Activated naive CD4-positive, alpha-beta T cell treated with anti-CD3 and anti-CD28 coated beads, Interleukin-2, amount 10 ng/mL, durations not matched to agents 7 days and 5 days (primary cell): ENCODE measurements at regions not wholly inside any gene's neighbourhood (a gene's known extent, or its start where the extent isn't known, plus 50 kb on each side); places are given as distances from the start of the nearest gene placed in this dataset.

ENCODE experiments used
- CTCF ChIA-PET: fragments of 350-600 bp; sonication (Branson Sonifier 250); formaldehyde crosslinking; loops from one replicate; lab custom pipeline; 2021; ENCODE audit warnings: antibody characterized with exemption; lab: Charles Lee
- DNase-seq: peaks from one replicate; pipeline ENCODE4 v3.0.0-alpha.2; 2020
- H3K27ac Mint-ChIP-seq: one replicate; pipeline ENCODE4 v1.8.0; 2021; ENCODE audit warnings: mild to moderate bottlenecking, moderate library complexity, mixed read lengths
- H3K27me3 Mint-ChIP-seq: one replicate; pipeline ENCODE4 v1.8.0; 2021; ENCODE audit warnings: mild to moderate bottlenecking, mixed read lengths
- H3K36me3 Mint-ChIP-seq: one replicate; pipeline ENCODE4 v1.8.0; 2021; ENCODE audit warnings: mixed read lengths
- H3K4me1 Mint-ChIP-seq: one replicate; pipeline ENCODE4 v1.8.0; 2021; ENCODE audit warnings: mixed read lengths
- H3K4me3 Mint-ChIP-seq: one replicate; pipeline ENCODE4 v1.8.0; 2021; ENCODE audit warnings: mild to moderate bottlenecking, moderate library complexity, mixed read lengths
- H3K9me3 Mint-ChIP-seq: one replicate; pipeline ENCODE4 v1.8.0; 2021; ENCODE audit warnings: mixed read lengths

DNA sequence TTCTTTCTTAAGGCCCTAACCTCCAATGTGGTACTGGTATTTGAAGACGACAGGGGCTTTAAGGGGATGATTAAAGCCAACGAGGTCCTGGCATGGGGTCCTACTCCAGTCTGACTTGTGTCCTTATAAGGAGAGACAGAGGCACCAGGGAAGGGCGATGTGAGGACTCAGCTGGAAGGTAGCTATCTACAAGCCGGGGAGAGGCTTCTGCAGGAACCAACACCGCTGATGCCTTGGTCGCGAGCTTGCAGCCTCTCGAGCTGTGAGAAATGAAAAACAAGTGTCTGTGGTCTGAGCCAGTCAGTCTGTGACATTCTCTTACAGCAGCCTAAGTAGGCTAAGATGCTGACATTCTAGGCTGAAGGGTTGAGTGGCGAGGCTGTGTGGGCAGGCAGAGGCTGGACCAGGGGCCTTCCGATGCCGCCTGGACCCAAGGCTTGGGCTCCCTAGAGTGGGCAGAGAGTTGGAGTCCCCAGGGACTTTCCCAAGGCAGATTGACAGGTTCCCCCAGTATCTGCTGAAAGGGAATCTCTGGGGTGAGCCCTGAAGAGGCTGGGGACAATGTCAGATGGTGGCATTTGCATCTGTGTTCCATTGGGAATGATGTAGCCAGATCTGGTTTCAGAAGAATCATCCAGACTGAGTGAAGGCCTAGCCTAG, 322.9 kb upstream of the HS6ST1 start:
- CTCF ChIA-PET = no interaction called here
- Mint-ChIP-seq H3K36me3 (no peaks in the 10 kb centered on the region), H3K4me3 (no peak overlapping the region), H3K4me1 (no peaks in the 10 kb centered on the region), H3K9me3 (no peaks in the 10 kb centered on the region), H3K27ac (no peak overlapping the region), H3K27me3 (peaks cover 12% of the 10 kb centered on the region)
- DNase-seq = no peak

GRCh38 chr2:128642316-128642715, 323.6 kb upstream of the HS6ST1 start:
- H3K36me3 Mint-ChIP-seq = no peaks in the 10 kb centered on the region
- no peak overlapping the region for H3K27ac Mint-ChIP-seq
- peaks cover 12% of the 10 kb centered on the region for H3K27me3 Mint-ChIP-seq
- no peaks in the 10 kb centered on the region for H3K4me1 Mint-ChIP-seq
- H3K9me3 Mint-ChIP-seq = no peaks in the 10 kb centered on the region
- H3K4me3 Mint-ChIP-seq = no peak overlapping the region
- no peak for DNase-seq
- CTCF ChIA-PET = no interaction called here

DNA sequence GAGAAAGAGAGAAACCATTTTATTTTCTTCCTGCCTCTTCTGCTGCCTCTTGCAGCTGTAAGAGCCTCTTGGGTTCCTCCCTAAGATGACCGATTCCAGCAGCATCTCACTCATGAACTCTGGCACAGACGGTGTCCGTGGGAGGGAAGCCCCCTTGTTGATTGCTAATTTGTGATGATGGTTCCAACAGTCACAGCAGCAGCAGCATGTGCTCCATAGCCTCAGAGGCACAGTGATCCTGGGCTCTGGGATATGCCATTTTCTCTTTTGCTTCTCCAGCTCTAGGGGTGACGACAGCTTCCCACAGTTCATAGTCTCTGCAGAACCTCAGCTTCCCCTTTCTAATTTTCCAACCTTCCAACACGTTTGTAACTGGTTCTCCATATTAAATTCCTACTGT, 324.2 kb upstream of the HS6ST1 start:
- no peak overlapping the region for H3K4me3 Mint-ChIP-seq
- CTCF ChIA-PET = no interaction called here
- no peak overlapping the region for H3K27ac Mint-ChIP-seq
- no peak for DNase-seq
- H3K4me1 Mint-ChIP-seq = no peaks in the 10 kb centered on the region
- H3K36me3 Mint-ChIP-seq = no peaks in the 10 kb centered on the region
- no peaks in the 10 kb centered on the region for H3K9me3 Mint-ChIP-seq
- peaks cover 12% of the 10 kb centered on the region for H3K27me3 Mint-ChIP-seq

GRCh38 chr2:128643221-128644065, 324.8 kb upstream of the HS6ST1 start:
- Mint-ChIP-seq H3K9me3 (no peaks in the 10 kb centered on the region), H3K4me1 (no peaks in the 10 kb centered on the region), H3K36me3 (no peaks in the 10 kb centered on the region), H3K27ac (no peak overlapping the region), H3K4me3 (no peak overlapping the region), H3K27me3 (peaks cover 12% of the 10 kb centered on the region)
- no peak for DNase-seq
- CTCF ChIA-PET = no interaction called here

DNA sequence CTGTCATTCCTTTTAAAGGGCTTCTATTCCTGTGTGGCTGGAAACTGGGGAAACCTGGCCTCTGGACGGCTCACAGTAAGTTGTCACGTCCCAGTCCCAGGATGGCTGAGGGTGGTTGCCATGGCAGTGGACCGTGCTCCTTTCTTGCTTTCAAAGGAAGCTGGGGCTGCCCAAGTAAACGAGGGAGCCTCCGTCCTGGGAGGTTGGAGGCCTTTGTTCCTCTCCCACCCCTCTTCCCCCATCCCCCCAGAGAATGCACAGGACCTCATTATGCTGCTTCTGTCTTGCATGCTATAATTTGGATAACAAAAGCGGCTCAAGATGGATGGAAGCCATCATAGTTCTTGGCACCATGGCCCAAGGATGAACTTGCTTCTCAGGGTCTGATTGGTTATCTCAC, 325.5 kb upstream of the HS6ST1 start:
- Mint-ChIP-seq H3K36me3 (no peaks in the 10 kb centered on the region), H3K4me3 (no peak overlapping the region), H3K9me3 (no peaks in the 10 kb centered on the region), H3K27me3 (peaks cover 12% of the 10 kb centered on the region), H3K27ac (no peak overlapping the region), H3K4me1 (no peaks in the 10 kb centered on the region)
- CTCF ChIA-PET = no interaction called here
- no peak for DNase-seq

GRCh38 chr2:128644718-128645256, 326.1 kb upstream of the HS6ST1 start:
- no peaks in the 10 kb centered on the region for H3K4me1 Mint-ChIP-seq
- DNase-seq = no peak
- H3K9me3 Mint-ChIP-seq = no peaks in the 10 kb centered on the region
- H3K36me3 Mint-ChIP-seq = no peaks in the 10 kb centered on the region
- H3K27me3 Mint-ChIP-seq = peaks cover 12% of the 10 kb centered on the region
- no peak overlapping the region for H3K27ac Mint-ChIP-seq
- H3K4me3 Mint-ChIP-seq = no peak overlapping the region
- CTCF ChIA-PET = no interaction called here

DNA sequence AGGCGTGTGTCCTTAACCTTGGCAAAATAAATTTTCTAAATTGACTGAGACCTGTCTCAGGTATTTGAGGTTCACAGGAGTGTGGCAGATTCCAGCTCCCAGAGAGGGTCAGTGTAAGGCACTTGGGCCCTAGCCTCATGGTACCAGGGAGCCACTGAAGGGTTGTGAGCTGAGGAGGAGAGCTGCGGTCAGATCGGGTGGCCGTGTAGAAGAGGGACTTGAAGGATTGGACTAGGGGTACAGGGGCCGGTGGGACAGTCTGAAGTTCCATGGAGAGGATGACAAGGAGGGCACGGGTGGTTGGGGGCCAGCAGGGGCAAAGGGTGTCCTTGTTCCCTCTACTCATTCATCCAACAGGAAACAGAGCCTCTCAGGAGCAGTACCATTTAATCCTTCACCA, 327.0 kb upstream of the HS6ST1 start:
- peaks cover 12% of the 10 kb centered on the region for H3K27me3 Mint-ChIP-seq
- CTCF ChIA-PET = no interaction called here

DNA sequence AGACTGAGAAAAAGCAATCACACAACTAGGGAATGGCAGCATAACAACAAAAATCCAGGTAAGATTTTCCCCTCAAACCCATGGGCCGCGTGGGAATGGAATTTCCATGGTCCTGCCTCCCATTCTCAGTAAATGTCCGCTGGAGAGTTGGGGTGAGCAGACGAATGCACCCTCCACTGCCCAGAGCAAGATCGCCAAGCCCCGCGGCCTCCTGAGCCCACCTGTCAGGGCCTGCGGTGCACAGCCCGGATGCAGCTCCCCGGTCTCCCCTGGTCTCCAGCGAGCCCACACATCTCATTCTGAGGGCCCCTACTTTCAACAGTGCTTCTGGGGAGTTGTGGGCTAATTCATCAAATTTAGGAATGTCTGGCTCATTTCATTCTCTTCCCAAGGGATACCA, 327.4 kb upstream of the HS6ST1 start:
- H3K4me1 Mint-ChIP-seq = no peaks in the 10 kb centered on the region
- no peak for DNase-seq
- CTCF ChIA-PET = no interaction called here
- H3K9me3 Mint-ChIP-seq = no peaks in the 10 kb centered on the region
- no peak overlapping the region for H3K4me3 Mint-ChIP-seq
- no peak overlapping the region for H3K27ac Mint-ChIP-seq
- H3K36me3 Mint-ChIP-seq = no peaks in the 10 kb centered on the region
- H3K27me3 Mint-ChIP-seq = peaks cover 7% of the 10 kb centered on the region

More for the DNA sequence above, 327.0 kb upstream of the HS6ST1 start:
- H3K4me1 Mint-ChIP-seq = no peaks in the 10 kb centered on the region
- H3K4me3 Mint-ChIP-seq = no peak overlapping the region
- H3K36me3 Mint-ChIP-seq = no peaks in the 10 kb centered on the region
- DNase-seq = no peak
- no peak overlapping the region for H3K27ac Mint-ChIP-seq
- no peaks in the 10 kb centered on the region for H3K9me3 Mint-ChIP-seq

DNA sequence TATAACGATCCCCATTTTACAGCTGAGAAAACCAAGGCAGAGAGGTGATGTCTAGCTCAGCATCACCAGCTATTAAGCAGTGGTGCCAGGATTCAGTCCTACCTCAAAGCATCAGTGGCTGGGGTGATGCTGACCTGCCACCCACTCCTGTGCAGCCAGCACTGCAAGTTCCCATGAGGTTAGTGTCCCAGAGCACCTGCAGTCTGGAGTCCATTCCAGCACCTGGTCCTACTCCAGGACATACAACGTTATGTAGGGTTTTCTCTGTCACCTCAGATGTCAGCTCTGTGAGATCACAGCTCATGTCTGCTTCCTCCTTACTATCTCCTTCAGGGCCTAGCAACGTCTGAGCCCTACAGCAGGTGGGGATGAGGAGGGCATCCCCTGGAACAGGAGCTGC, 328.0 kb upstream of the HS6ST1 start:
- H3K9me3 Mint-ChIP-seq = no peaks in the 10 kb centered on the region
- CTCF ChIA-PET = no interaction called here
- H3K27ac Mint-ChIP-seq = no peak overlapping the region
- H3K36me3 Mint-ChIP-seq = no peaks in the 10 kb centered on the region
- DNase-seq = no peak
- peaks cover 1% of the 10 kb centered on the region for H3K27me3 Mint-ChIP-seq
- H3K4me3 Mint-ChIP-seq = no peak overlapping the region
- H3K4me1 Mint-ChIP-seq = no peaks in the 10 kb centered on the region

GRCh38 chr2:128651000-128651399, 332.3 kb upstream of the HS6ST1 start:
- no peaks in the 10 kb centered on the region for H3K27me3 Mint-ChIP-seq
- CTCF ChIA-PET = no interaction called here
- H3K27ac Mint-ChIP-seq = no peak overlapping the region

DNA sequence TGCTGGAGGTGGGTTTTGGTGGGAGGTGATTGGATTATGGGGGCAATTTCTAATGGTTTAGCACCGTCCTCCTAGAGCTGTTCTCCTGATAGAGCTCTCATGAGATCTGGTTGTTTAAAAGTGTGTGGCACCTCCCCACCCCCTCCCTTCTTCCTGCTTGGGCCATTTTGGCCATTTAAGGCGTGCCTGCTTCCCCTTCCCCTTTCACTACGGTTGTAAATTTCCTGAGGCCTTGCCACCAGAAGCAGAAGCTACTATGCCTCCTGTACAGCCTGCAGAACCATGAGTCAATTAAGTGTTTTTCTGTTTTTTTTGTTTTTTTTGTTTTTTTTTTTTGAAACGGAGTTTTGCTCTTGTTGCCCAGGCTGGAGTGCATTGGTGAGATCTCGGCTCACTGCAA, 335.7 kb upstream of the HS6ST1 start:
- Mint-ChIP-seq H3K9me3 (no peaks in the 10 kb centered on the region), H3K27me3 (peaks cover 5% of the 10 kb centered on the region), H3K36me3 (no peaks in the 10 kb centered on the region), H3K27ac (no peak overlapping the region), H3K4me3 (no peak overlapping the region), H3K4me1 (peaks cover 8% of the 10 kb centered on the region)
- CTCF ChIA-PET = interaction anchor here (1.2 kb wide), 1 partner anchor 11 kb away, joined by 3 read pairs; no protein-coding TSS in a partner anchor
- DNase-seq = no peak

More at GRCh38 chr2:128651000-128651399, 332.3 kb upstream of the HS6ST1 start:
- no peak for DNase-seq
- Mint-ChIP-seq H3K9me3 (no peaks in the 10 kb centered on the region), H3K4me1 (peaks cover 8% of the 10 kb centered on the region), H3K36me3 (no peaks in the 10 kb centered on the region), H3K4me3 (no peak overlapping the region)

DNA sequence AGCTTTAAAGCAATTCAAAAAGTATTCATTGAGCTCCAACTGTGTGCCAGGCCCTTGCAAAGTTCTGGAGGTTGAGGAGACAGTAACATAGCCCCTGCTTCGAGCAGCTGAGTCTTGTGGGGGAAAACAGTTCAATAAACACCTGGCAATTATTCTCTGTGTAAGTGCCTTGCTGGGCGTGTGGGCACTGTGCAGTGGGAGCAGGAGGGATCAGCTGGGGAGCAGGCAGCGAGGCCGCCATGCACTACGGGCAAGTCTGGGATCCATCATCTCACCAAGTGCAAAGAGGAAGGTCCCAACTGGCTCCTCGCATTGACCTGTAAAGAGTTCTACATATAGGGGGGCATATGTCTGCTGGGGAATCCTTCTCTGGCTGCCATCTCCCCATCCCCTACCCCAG, 342.2 kb upstream of the HS6ST1 start:
- no peaks in the 10 kb centered on the region for H3K9me3 Mint-ChIP-seq
- no peak overlapping the region for H3K4me3 Mint-ChIP-seq
- CTCF ChIA-PET = no interaction called here
- no peaks in the 10 kb centered on the region for H3K36me3 Mint-ChIP-seq
- DNase-seq = no peak
- no peaks in the 10 kb centered on the region for H3K4me1 Mint-ChIP-seq
- peaks cover 18% of the 10 kb centered on the region for H3K27me3 Mint-ChIP-seq
- no peak overlapping the region for H3K27ac Mint-ChIP-seq

- no peak for DNase-seq
- CTCF ChIA-PET = no interaction called here
- Mint-ChIP-seq H3K27ac (no peak overlapping the region), H3K36me3 (no peaks in the 10 kb centered on the region), H3K27me3 (peaks cover 18% of the 10 kb centered on the region), H3K9me3 (no peaks in the 10 kb centered on the region), H3K4me3 (no peak overlapping the region), H3K4me1 (no peaks in the 10 kb centered on the region)
These were observed 342.6 kb upstream of the HS6ST1 start for GRCh38 chr2:128661311-128661710.

- H3K4me3 Mint-ChIP-seq = no peak overlapping the region
- no peak overlapping the region for H3K27ac Mint-ChIP-seq
- no peaks in the 10 kb centered on the region for H3K4me1 Mint-ChIP-seq
- H3K9me3 Mint-ChIP-seq = no peaks in the 10 kb centered on the region
- peaks cover 18% of the 10 kb centered on the region for H3K27me3 Mint-ChIP-seq
- no peak for DNase-seq
- CTCF ChIA-PET = no interaction called here
- H3K36me3 Mint-ChIP-seq = no peaks in the 10 kb centered on the region
These were observed 343.4 kb upstream of the HS6ST1 start for GRCh38 chr2:128662051-128662471.
